ENCODE measurements at regions not wholly inside any gene's neighbourhood (a gene's known extent, or its start where the extent isn't known, plus 50 kb on each side); places are given as distances from the start of the nearest gene placed in this dataset.

DNA sequence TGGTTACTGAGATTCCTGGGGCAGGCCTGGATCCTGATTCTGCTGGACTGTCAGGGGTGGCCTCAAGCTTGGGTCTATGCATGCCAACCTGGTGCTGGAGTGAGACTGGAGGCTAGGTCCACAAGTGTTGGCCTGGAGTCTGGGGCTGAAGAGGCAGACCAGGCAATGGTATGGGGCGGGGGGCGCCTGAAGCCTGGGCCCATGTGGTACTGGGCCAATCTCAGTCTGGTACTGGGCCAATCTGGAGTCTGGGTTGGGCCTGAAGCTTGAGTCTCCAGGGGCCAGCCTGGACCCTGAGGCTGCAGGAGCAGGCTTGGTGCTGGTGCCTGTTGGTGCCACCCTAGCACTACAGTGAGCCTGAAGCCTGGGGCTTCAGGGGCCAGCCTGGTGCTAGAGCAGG, 108.9 kb upstream of the ZCCHC13 start:
- Histone ChIP-seq H2AK9ac (replicated peaks; ENCODE audit: low read depth, low read length, poor library complexity) (no peak overlapping the region), H2AK5ac (ENCODE audit: low read depth, low read length) (no peak overlapping the region), H3K14ac (replicated peaks; ENCODE audit: low read depth, low read length) (no peak overlapping the region), H3K9me3 (ENCODE audit: control insufficient read depth, insufficient read depth, low read length) (no peaks in the 10 kb centered on the region), H3K9me1 (ENCODE audit: insufficient read depth, low read length) (no peaks in the 10 kb centered on the region), H4K20me1 (ENCODE audit: insufficient read depth, low read length) (no peaks in the 10 kb centered on the region), H3K9ac (ENCODE audit: low read depth, low read length) (no peak overlapping the region), H2BK120ac (ENCODE audit: low read depth, low read length) (no peak overlapping the region), H3K56ac (ENCODE audit: extremely low read depth, insufficient read depth, low read length) (no peak overlapping the region), H2BK15ac (ENCODE audit: low read depth, low read length) (no peak overlapping the region), H3K4ac (ENCODE audit: low read depth, low read length) (no peak overlapping the region), H3K27me3 (ENCODE audit: control insufficient read depth, insufficient read depth, low read length) (peaks cover 1% of the 10 kb centered on the region; the same call in 1 of the 2 replicates), H3K27ac (ENCODE audit: insufficient read depth, low read length) (no peak overlapping the region), H4K8ac (ENCODE audit: low read depth in 2 of 2, low read length in 2 of 2) (no peak overlapping the region), H3K4me1 (ENCODE audit: control insufficient read depth, insufficient read depth, low read length) (no peaks in the 10 kb centered on the region), H4K5ac (ENCODE audit: low read depth, low read length) (no peak overlapping the region), H2BK20ac (ENCODE audit: low read depth, low read length) (no peak overlapping the region), H2BK5ac (ENCODE audit: low read depth, low read length, poor library complexity, severe bottlenecking) (no peak overlapping the region), H3K18ac (ENCODE audit: low read depth, low read length) (no peak overlapping the region), H3K36me3 (ENCODE audit: control insufficient read depth, insufficient read depth, low read length) (no peaks in the 10 kb centered on the region), H3K4me2 (ENCODE audit: low read depth, low read length) (no peak overlapping the region), H2AFZ (replicated peaks; ENCODE audit: low read length, poor library complexity) (no peak overlapping the region), H3K79me1 (ENCODE audit: low read depth in 1 of 2, low read length in 2 of 2) (no peaks in the 10 kb centered on the region), H3K4me3 (ENCODE audit: insufficient read depth, low read depth, low read length) (no peak overlapping the region), H4K91ac (ENCODE audit: insufficient read depth, low read depth, low read length) (no peak overlapping the region), H3K23ac (ENCODE audit: low read depth, low read length) (no peak overlapping the region)
- ATAC-seq (ENCODE audit: low read depth) (no peak), DNase-seq (no peak)
- ChIA-PET CTCF (no interaction called here), POLR2A (ENCODE audit: unreplicated experiment) (no interaction called here)
- dilution Hi-C loops (cut with HindIII; ENCODE audit: low sequenced_read_pairs, unreplicated experiment): no loop called here
- TF ChIP-seq POLR2A (IDR thresholded peaks at IDR 0.05; ENCODE audit: low read depth, low read length): no peak
- no peak for TF ChIP-seq NFE2L2 (IDR thresholded peaks at IDR 0.05; ENCODE audit: low read depth, low read length)
- TF ChIP-seq RAD21 (IDR thresholded peaks at IDR 0.05; ENCODE audit: low read length): no peak
- no peak for TF ChIP-seq CEBPB (IDR thresholded peaks at IDR 0.05; ENCODE audit: low read depth, low read length)
- no peak for TF ChIP-seq MXI1 (IDR thresholded peaks at IDR 0.05; ENCODE audit: borderline replicate concordance, low read depth, low read length)
- TF ChIP-seq, protein P1, sequence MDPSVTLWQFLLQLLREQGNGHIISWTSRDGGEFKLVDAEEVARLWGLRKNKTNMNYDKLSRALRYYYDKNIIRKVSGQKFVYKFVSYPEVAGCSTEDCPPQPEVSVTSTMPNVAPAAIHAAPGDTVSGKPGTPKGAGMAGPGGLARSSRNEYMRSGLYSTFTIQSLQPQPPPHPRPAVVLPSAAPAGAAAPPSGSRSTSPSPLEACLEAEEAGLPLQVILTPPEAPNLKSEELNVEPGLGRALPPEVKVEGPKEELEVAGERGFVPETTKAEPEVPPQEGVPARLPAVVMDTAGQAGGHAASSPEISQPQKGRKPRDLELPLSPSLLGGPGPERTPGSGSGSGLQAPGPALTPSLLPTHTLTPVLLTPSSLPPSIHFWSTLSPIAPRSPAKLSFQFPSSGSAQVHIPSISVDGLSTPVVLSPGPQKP (IDR thresholded peaks at IDR 0.05; ENCODE audit: borderline replicate concordance, low read depth, low read length): no peak
- no peak for TF ChIP-seq MAZ (IDR thresholded peaks at IDR 0.05; ENCODE audit: borderline replicate concordance, low read depth, low read length)
- no peak for TF ChIP-seq USF2 (IDR thresholded peaks at IDR 0.05; ENCODE audit: low read depth, low read length)
- no peak for TF ChIP-seq SMC3 (IDR thresholded peaks at IDR 0.05; ENCODE audit: low read depth, low read length)
- no peak for TF ChIP-seq RFX5 (IDR thresholded peaks at IDR 0.05; ENCODE audit: low read depth, low read length)
- no peak for TF ChIP-seq MAFK (IDR thresholded peaks at IDR 0.05; ENCODE audit: low read depth, low read length)
- no peak for TF ChIP-seq RCOR1 (IDR thresholded peaks at IDR 0.05; ENCODE audit: insufficient replicate concordance, low read length)
- TF ChIP-seq, protein P2, sequence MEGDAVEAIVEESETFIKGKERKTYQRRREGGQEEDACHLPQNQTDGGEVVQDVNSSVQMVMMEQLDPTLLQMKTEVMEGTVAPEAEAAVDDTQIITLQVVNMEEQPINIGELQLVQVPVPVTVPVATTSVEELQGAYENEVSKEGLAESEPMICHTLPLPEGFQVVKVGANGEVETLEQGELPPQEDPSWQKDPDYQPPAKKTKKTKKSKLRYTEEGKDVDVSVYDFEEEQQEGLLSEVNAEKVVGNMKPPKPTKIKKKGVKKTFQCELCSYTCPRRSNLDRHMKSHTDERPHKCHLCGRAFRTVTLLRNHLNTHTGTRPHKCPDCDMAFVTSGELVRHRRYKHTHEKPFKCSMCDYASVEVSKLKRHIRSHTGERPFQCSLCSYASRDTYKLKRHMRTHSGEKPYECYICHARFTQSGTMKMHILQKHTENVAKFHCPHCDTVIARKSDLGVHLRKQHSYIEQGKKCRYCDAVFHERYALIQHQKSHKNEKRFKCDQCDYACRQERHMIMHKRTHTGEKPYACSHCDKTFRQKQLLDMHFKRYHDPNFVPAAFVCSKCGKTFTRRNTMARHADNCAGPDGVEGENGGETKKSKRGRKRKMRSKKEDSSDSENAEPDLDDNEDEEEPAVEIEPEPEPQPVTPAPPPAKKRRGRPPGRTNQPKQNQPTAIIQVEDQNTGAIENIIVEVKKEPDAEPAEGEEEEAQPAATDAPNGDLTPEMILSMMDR (conservative IDR thresholded peaks at IDR 0.05; ENCODE audit: low read depth, low read length): no peak
- no peak for TF ChIP-seq BHLHE40 (IDR thresholded peaks at IDR 0.05; ENCODE audit: low read depth, low read length)
- no TSS peak for BruUV-seq (replicated peaks)
- in situ Hi-C loops (cut with MboI; ENCODE audit: low sequenced_read_pairs): no loop called here
- intact Hi-C loops (cut with micrococcal nuclease): no loop called here
- WGBS, 2 experiments (ENCODE audit: extremely low coverage in 2 of 2, insufficient read length in 1 of 2): 80% methylated on average over 1 of the region's 2 CpGs; no CpG with 5 or more reads in 1 of the 2 experiments

Measured in IMR-90 (cell line).